GM23248 (cell line): ENCODE measurements at regions not wholly inside any gene's neighbourhood (a gene's known extent, or its start where the extent isn't known, plus 50 kb on each side); places are given as distances from the start of the nearest gene placed in this dataset.
"Not testable (repeated sequence)": the region's sequence is repeated elsewhere in the genome, so short reads cannot be mapped to it uniquely, and the experiment has no call there.

Experiments used
- DNase-seq: peaks from one replicate; pipeline ENCODE4 v3.0.0-alpha.2; 2015
- H2AFZ ChIP-seq: fragments of 200-600 bp; sonication (generic); 2 replicates; pipeline ENCODE4 v1.6.1; 2016; ENCODE audit warnings: antibody characterized with exemption
- H3F3A ChIP-seq: fragments of 200-600 bp; sonication (generic); 2 replicates; pipeline ENCODE4 v1.6.1; 2016; ENCODE audit warnings: mild to moderate bottlenecking, antibody characterized with exemption, mixed run types; ENCODE audit not compliant: insufficient read depth
- H3K27ac ChIP-seq: fragments of 200-600 bp; sonication (generic); 2 replicates; pipeline ENCODE4 v1.5.1; 2016; ENCODE audit warnings: mild to moderate bottlenecking
- H3K27me3 ChIP-seq: fragments of 200-600 bp; sonication (generic); replicated peaks from 2 replicates; pipeline ENCODE4 v1.6.1; 2016; ENCODE audit warnings: mild to moderate bottlenecking; ENCODE audit not compliant: insufficient read depth
- H3K36me3 ChIP-seq: fragments of 200-600 bp; sonication (generic); 2 replicates; pipeline ENCODE4 v1.6.1; 2016; ENCODE audit warnings: low read depth, mild to moderate bottlenecking
- H3K4me1 ChIP-seq: fragments of 200-600 bp; sonication (generic); 2 replicates; pipeline ENCODE4 v1.6.1; 2016; ENCODE audit warnings: mild to moderate bottlenecking; ENCODE audit not compliant: insufficient read depth
- H3K4me2 ChIP-seq: fragments of 200-600 bp; sonication (generic); one replicate; pipeline ENCODE4 v1.6.1; 2016; ENCODE audit warnings: mild to moderate bottlenecking; ENCODE audit not compliant: unreplicated experiment
- H3K4me3 ChIP-seq: fragments of 200-600 bp; sonication (generic); 2 replicates; pipeline ENCODE4 v1.5.1; 2016; ENCODE audit warnings: mild to moderate bottlenecking
- H3K79me2 ChIP-seq: fragments of 200-600 bp; sonication (generic); 2 replicates; pipeline ENCODE4 v1.6.1; 2016; ENCODE audit warnings: mild to moderate bottlenecking; ENCODE audit not compliant: insufficient read depth
- H3K9ac ChIP-seq: fragments of 200-600 bp; sonication (generic); 2 replicates; pipeline ENCODE4 v1.6.1; 2016; ENCODE audit warnings: mild to moderate bottlenecking
- H3K9me2 ChIP-seq: fragments of 200-600 bp; sonication (generic); 2 replicates; pipeline ENCODE4 v1.6.1; 2016; ENCODE audit warnings: mixed run types, mild to moderate bottlenecking, moderate library complexity; ENCODE audit not compliant: insufficient read depth
- H3K9me3 ChIP-seq: fragments of 200-600 bp; sonication (generic); one replicate; pipeline ENCODE4 v1.6.1; 2017; ENCODE audit warnings: low read depth
- H4K20me1 ChIP-seq: fragments of 200-600 bp; sonication (generic); 2 replicates; pipeline ENCODE4 v1.6.0; 2016; ENCODE audit not compliant: insufficient read depth
- EZH2 ChIP-seq: fragments of 200-600 bp; sonication (generic); IDR thresholded peaks from 2 replicates; pipeline ENCODE4 v1.6.1; 2018; ENCODE audit warnings: antibody characterized with exemption, mild to moderate bottlenecking; ENCODE audit not compliant: insufficient read depth, poor library complexity, severe bottlenecking
- EZH2phosphoT487 ChIP-seq: fragments of 200-600 bp; sonication (generic); IDR thresholded peaks from 2 replicates; pipeline ENCODE4 v1.6.1; 2018; ENCODE audit warnings: antibody characterized with exemption, moderate library complexity, mild to moderate bottlenecking, low read depth; ENCODE audit not compliant: insufficient read depth
- WGBS, 2 experiments: methylation state at CpG; one replicate each; pipeline ENCODE4 v1.1.6; 2015 to 2017; ENCODE audit warnings: low lambda C conversion rate in 2 of 2, low coverage in 1 of 2; ENCODE audit errors: missing lambda C conversion rate in 2 of 2; 5-methylcytosine and 5-hydroxymethylcytosine counted together
- in situ Hi-C: fragments of 300-500 bp; cut with MboI; formaldehyde crosslinking; loops from 2 replicates; pipeline ENCODE4 v1.15.0; 2020

DNA sequence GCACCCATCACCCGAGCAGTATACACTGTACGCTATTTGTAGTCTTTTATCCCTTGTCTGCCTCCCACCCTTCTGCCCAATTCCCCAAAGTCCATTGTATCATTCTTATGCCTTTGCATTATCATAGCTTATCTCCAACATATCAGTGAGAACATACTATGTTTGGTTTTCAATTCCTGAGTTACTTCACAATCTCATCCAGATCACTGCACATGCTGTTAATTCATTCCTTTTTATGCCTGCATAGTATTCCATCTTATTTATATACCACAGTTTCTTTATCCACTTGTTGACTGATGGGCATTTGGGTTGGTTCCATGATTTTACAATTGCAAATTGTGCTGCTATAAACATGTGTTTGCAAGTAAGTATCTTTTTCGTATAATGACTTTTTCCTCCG lies 564.7 kb upstream of the NECTIN3 start:
- H3F3A ChIP-seq = no peaks in the 10 kb centered on the region
- no peak overlapping the region for H3K4me3 ChIP-seq
- TF ChIP-seq EZH2 = no peak
- no peak for TF ChIP-seq EZH2phosphoT487
- no peaks in the 10 kb centered on the region for H3K4me1 ChIP-seq
- H2AFZ ChIP-seq = no peak overlapping the region
- no peaks in the 10 kb centered on the region for H3K9me3 ChIP-seq
- WGBS, 2 experiments = 80 to 83% methylated on average over 4 of the region's 4 CpGs
- no peak overlapping the region for H3K9ac ChIP-seq
- no peaks in the 10 kb centered on the region for H3K36me3 ChIP-seq
- no peaks in the 10 kb centered on the region for H3K27me3 ChIP-seq
- no peak for DNase-seq
- no peak overlapping the region for H3K27ac ChIP-seq
- no peaks in the 10 kb centered on the region for H3K79me2 ChIP-seq
- in situ Hi-C loops = no loop called here
- H3K9me2 ChIP-seq = no peaks in the 10 kb centered on the region
- H3K4me2 ChIP-seq = no peak overlapping the region
- H4K20me1 ChIP-seq = no peaks in the 10 kb centered on the region

DNA sequence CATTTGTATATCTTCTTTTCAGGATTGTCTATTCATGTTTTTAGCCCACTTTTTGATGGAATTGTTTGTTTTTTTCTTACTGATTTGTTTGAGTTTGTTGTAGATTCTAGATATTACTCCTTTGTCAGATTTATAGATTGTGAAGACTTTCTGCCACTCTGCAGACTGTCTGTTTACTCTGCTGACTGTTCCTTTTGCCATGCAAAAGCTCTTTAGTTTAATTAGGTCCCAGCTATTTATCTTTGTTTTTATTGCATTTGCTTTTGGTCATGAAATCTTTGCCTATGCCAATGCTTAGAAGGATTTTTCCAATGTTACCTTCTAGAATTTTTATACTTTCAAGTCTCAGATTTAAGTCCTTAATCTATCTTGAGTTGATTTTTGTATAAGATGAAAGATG lies 564.0 kb upstream of the NECTIN3 start:
- H2AFZ ChIP-seq, in situ Hi-C loops, H3K9me2 ChIP-seq, H3K27ac ChIP-seq, H3K27me3 ChIP-seq, H4K20me1 ChIP-seq, H3F3A ChIP-seq, H3K9ac ChIP-seq, H3K4me3 ChIP-seq, H3K36me3 ChIP-seq, H3K79me2 ChIP-seq, DNase-seq, H3K4me2 ChIP-seq, H3K4me1 ChIP-seq, H3K9me3 ChIP-seq: not testable (repeated sequence)

DNA sequence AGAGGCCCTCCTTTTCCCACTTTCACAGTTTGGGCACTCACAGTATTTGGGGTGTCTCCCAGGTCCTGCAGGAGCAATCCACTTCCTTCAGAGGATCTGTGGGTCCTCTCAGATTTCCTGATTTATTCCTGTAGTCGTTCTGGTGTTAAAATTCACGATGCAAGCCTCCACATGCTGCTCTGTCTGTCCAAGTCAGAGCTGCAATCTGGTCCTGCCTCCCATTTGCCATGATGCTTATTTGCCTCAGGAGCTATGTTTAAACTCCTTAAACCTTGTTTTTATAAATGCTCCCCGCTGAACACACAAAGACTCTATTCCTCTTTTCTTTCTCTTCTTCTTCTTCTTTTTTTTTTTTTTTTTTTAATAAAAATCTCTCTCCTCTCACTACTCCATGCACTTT lies 558.7 kb upstream of the NECTIN3 start:
- TF ChIP-seq EZH2 (no peak), EZH2phosphoT487 (no peak)
- H2AFZ ChIP-seq = no peak overlapping the region
- no peak overlapping the region for H3K27ac ChIP-seq
- no peak overlapping the region for H3K9ac ChIP-seq
- H3K9me3 ChIP-seq = no peaks in the 10 kb centered on the region
- no peak overlapping the region for H3K4me2 ChIP-seq
- no peaks in the 10 kb centered on the region for H3K36me3 ChIP-seq
- in situ Hi-C loops = no loop called here
- H3K9me2 ChIP-seq = no peaks in the 10 kb centered on the region
- H4K20me1 ChIP-seq = no peaks in the 10 kb centered on the region
- H3K4me1 ChIP-seq = no peaks in the 10 kb centered on the region
- WGBS, 2 experiments = 83 to 84% methylated on average over 3 of the region's 3 CpGs
- H3K4me3 ChIP-seq = no peak overlapping the region
- DNase-seq = no peak
- H3K79me2 ChIP-seq = no peaks in the 10 kb centered on the region
- no peaks in the 10 kb centered on the region for H3K27me3 ChIP-seq
- H3F3A ChIP-seq = no peaks in the 10 kb centered on the region

DNA sequence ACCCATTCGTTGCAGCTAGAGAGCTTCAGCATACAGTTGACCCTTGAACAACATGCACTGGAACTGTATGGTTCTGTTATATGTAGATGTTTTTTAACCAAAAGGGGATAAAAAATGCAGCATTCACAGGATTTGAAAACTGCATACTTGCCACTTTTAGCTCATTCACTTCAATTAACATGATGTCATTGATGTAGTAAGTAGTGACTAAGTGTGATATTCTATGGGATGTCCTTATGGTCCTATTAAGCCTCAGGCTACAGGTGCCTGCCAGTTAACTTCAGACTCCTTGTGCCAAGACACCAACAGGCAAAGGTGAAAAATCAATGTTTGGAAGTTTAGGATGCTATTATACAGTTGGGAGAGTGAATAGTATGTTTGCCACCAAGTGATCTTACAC lies 553.6 kb upstream of the NECTIN3 start:
- no peaks in the 10 kb centered on the region for H3K9me2 ChIP-seq
- DNase-seq = no peak
- no peak overlapping the region for H2AFZ ChIP-seq
- no peak overlapping the region for H3K9ac ChIP-seq
- H3K4me1 ChIP-seq = peaks cover 13% of the 10 kb centered on the region
- 89 to 94% methylated on average over 1 of the region's 1 CpG for WGBS, 2 experiments
- peaks cover 5% of the 10 kb centered on the region; the same call in 1 of the 2 replicates for H3F3A ChIP-seq
- TF ChIP-seq EZH2phosphoT487 (no peak), EZH2 (no peak)
- no peaks in the 10 kb centered on the region for H4K20me1 ChIP-seq
- in situ Hi-C loops = no loop called here
- H3K27me3 ChIP-seq = no peaks in the 10 kb centered on the region
- H3K27ac ChIP-seq = no peak overlapping the region
- H3K79me2 ChIP-seq = no peaks in the 10 kb centered on the region
- no peak overlapping the region for H3K4me3 ChIP-seq
- H3K9me3 ChIP-seq = no peaks in the 10 kb centered on the region
- no peaks in the 10 kb centered on the region for H3K36me3 ChIP-seq
- H3K4me2 ChIP-seq = no peak overlapping the region

- no peak overlapping the region for H3K27ac ChIP-seq
- no peaks in the 10 kb centered on the region for H3K9me2 ChIP-seq
- no peaks in the 10 kb centered on the region for H3K79me2 ChIP-seq
- TF ChIP-seq EZH2 = no peak
- no peak for TF ChIP-seq EZH2phosphoT487
- H3K27me3 ChIP-seq = no peaks in the 10 kb centered on the region
- 32 to 38% methylated on average over 1 of the region's 1 CpG for WGBS, 2 experiments
- no peaks in the 10 kb centered on the region for H4K20me1 ChIP-seq
- H3K9me3 ChIP-seq = no peaks in the 10 kb centered on the region
- in situ Hi-C loops = no loop called here
- no peak overlapping the region for H3K4me2 ChIP-seq
- H3K9ac ChIP-seq = no peak overlapping the region
- DNase-seq = peak; percentile 7
- H2AFZ ChIP-seq = 0 out of 2 replicates have a peak overlapping the region, but pooled peaks have one; percentile 22
- no peak overlapping the region for H3K4me3 ChIP-seq
- H3K4me1 ChIP-seq = peaks cover 13% of the 10 kb centered on the region
- peaks cover 5% of the 10 kb centered on the region; the same call in 1 of the 2 replicates for H3F3A ChIP-seq
- no peaks in the 10 kb centered on the region for H3K36me3 ChIP-seq
Observed at GRCh38 chr3:110519071-110519470, 552.5 kb upstream of the NECTIN3 start.
